GM12865 (cell line): ENCODE measurements at regions not wholly inside any gene's neighbourhood (a gene's known extent, or its start where the extent isn't known, plus 50 kb on each side); places are given as distances from the start of the nearest gene placed in this dataset.
"Not testable (repeated sequence)": the region's sequence is repeated elsewhere in the genome, so short reads cannot be mapped to it uniquely, and the experiment has no call there.

Experiments
- DNase-seq: peaks from one replicate; pipeline ENCODE4 v3.0.0; 2010; ENCODE audit warnings: low read depth
- H3K4me3 ChIP-seq: 2 replicates; pipeline ENCODE4 v1.5.1; 2011; ENCODE audit warnings: mild to moderate bottlenecking, low read depth, low read length, control low read depth
- CTCF ChIP-seq: IDR thresholded peaks from 2 replicates; pipeline ENCODE4 v1.5.1; 2011; ENCODE audit warnings: low read length, control low read depth, low read depth, inconsistent platforms; ENCODE audit not compliant: insufficient read depth; ENCODE audit errors: missing control alignments

- TF ChIP-seq CTCF, result no peak
- no peak for DNase-seq
- no peak overlapping the region for H3K4me3 ChIP-seq
Observed at GRCh38 chr18:43846299-43846698, 569.0 kb upstream of the SYT4 start.

GRCh38 chr18:43847164-43848091 lies 570.1 kb upstream of the SYT4 start:
- no peak for TF ChIP-seq CTCF

GRCh38 chr18:43849831-43850230 lies 572.5 kb upstream of the SYT4 start:
- not testable (repeated sequence) for DNase-seq, H3K4me3 ChIP-seq

More at GRCh38 chr18:43847164-43848091, 570.1 kb upstream of the SYT4 start:
- DNase-seq, result no peak
- H3K4me3 ChIP-seq, result no peak overlapping the region

- no peak overlapping the region for H3K4me3 ChIP-seq
- no peak for TF ChIP-seq CTCF
- DNase-seq, result no peak
Observed at GRCh38 chr18:43855376-43855775, 578.1 kb upstream of the SYT4 start.

GRCh38 chr18:43863180-43863579 lies 585.9 kb upstream of the SYT4 start:
- no peak overlapping the region for H3K4me3 ChIP-seq
- no peak for DNase-seq
- TF ChIP-seq CTCF, result no peak

- no peak for TF ChIP-seq CTCF
- no peak for DNase-seq
- H3K4me3 ChIP-seq, result no peak overlapping the region
Observed at GRCh38 chr18:43866696-43867095, 589.4 kb upstream of the SYT4 start.

GRCh38 chr18:43868497-43868995 lies 591.3 kb upstream of the SYT4 start:
- TF ChIP-seq CTCF, result no peak
- DNase-seq, result no peak
- H3K4me3 ChIP-seq, result no peak overlapping the region
